Ramos (cell line): ENCODE measurements at regions not wholly inside any gene's neighbourhood (a gene's known extent, or its start where the extent isn't known, plus 50 kb on each side); places are given as distances from the start of the nearest gene placed in this dataset.

Experiments
- in situ Hi-C: fragments of 300-500 bp; cut with MboI; formaldehyde crosslinking; loops from one replicate; pipeline ENCODE4 v1.14.3; 2022; ENCODE audit warnings: low sequenced_read_pairs; ENCODE audit not compliant: unreplicated experiment

DNA sequence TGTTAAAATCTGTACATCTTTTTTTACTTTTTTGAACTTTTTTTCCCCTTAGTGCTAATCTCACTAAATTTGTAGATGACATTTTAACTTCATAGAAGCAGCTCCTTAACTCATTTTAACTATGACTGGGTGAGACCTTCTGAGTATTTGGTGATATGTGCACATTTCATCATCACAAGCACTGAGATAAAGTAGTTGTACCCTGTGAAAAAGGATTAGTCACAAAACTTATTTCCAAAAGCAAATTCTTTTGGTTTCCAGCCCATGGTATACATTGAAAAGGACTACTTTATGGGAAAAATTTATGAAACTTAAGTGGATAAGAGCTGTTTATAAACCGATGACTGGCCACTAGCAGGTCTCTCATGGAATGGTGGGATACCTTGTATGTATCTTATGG lies 581.5 kb downstream of the PLCL1 start:
- in situ Hi-C loops, result no loop called here

DNA sequence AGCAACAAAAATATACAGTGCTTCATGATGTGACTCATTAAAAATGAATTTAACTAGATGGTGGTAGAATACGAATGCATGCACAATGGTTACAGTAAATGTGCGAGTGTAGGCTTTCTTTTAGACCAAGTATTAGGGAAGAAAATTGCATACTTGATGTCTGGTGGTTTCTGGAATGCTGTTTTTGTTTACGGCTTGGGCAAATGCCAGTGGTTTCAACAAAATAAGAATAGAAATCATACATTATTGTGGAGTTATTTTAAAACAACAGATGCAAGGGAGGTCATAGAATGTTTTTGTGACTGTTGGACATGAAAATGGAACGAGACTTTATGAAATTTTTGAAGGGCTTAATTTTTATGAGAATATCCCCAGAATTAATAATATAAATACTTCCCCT lies 580.9 kb downstream of the PLCL1 start:
- in situ Hi-C loops, result no loop called here

DNA sequence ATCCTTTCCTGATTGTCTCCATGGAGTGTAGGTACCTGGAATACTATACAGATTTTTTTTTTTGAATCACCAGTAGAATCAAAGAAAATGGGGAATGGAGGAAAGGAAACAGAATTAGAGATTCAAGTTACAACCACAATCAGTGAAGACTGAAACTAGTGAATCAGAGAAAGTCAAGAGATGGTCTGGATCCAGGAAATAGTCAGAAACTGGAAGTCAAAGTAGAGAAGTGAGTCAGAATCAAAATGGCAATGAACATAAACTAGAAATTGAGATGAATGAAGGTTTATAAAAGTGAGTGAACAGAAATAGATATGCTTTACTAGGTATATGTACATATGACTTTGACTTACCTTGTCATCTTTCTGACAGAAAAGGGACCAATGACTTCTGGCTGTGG lies 579.0 kb downstream of the PLCL1 start:
- in situ Hi-C loops, result no loop called here

DNA sequence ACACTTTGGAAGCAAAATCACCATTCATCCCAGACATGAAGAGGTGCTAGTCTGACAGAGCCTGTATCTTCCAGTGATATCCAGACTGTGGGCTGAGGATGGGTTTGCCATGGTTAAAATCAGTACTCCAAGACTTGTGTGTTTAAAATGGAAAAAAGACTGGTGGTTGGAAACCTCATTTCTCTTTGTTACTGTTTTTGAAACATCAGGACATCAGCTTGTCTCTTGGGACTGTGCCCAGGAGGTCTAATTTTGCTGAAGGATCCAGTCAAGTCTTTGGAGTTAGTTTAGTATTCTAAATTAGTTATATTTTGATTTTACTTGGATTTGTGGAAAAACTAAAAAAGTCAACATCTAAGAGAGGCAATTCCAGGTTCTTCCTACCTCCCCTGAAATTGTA lies 578.4 kb downstream of the PLCL1 start:
- in situ Hi-C loops, result no loop called here

DNA sequence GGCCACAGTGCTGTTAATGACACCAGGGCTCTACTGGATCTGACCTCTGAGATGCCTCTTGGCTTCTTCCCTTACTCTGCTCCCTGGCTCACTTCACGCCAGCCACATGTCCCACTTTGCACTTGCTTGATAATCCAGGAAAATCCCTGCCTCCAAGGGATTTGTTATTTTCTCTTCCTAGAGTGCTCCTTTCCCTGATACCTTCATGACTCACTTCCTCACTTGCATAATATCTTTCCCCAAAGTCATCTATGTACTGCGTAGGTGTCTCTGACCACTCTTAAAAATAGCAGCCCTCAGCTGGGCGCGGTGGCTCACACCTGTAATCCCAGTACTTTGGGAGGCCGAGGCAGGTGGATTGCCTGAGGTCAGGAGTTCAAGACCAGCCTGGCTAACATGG lies 572.3 kb downstream of the PLCL1 start:
- in situ Hi-C loops, result no loop called here

DNA sequence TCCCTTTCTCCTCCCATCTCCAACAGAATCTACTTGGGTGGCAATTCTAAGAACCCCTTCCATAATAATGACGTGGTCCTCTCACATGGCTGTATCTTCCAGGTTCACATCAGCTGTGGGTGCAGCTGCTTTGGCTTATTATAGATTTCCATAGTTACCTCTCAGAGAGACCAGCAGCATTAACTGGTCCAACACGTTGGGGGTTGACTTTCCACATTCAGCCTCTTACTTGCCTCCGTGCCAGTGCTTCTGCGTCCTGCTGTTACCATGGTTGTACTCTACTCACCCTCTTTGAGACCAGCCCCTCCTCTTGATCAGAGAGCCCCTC lies 570.7 kb downstream of the PLCL1 start:
- in situ Hi-C loops, result no loop called here

DNA sequence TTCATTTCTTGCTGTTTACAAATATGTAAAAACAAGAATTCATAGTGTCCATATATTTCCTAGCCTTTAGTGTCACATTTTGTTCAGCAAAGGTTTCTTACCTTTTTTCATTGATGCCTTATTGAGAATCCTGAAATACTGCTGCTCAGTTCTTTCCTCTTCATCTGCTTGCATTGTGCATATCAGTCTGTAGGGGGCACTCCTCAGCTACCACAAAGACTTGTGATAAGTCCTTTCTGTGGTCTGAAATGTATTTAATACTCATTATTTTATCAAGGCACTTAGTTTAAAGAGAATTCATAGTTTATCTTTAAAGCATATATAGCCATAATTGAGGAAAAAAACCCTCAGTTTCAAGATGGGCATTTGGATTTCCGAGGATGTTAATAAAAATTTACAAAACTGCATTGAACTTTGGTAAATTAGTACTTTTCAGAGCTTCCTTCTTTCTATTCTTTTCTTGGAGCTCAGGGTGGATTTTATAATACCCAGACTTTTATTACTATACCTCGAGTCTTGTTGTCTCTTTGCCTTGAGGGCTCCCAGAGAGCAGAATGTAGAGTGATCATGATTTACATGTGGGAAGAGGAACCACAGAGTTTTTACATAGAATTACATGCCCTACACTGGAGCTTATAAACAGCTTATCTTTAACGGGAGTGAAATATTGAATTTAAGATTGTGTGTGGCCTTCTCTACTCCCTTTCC lies 570.1 kb downstream of the PLCL1 start:
- in situ Hi-C loops, result no loop called here

DNA sequence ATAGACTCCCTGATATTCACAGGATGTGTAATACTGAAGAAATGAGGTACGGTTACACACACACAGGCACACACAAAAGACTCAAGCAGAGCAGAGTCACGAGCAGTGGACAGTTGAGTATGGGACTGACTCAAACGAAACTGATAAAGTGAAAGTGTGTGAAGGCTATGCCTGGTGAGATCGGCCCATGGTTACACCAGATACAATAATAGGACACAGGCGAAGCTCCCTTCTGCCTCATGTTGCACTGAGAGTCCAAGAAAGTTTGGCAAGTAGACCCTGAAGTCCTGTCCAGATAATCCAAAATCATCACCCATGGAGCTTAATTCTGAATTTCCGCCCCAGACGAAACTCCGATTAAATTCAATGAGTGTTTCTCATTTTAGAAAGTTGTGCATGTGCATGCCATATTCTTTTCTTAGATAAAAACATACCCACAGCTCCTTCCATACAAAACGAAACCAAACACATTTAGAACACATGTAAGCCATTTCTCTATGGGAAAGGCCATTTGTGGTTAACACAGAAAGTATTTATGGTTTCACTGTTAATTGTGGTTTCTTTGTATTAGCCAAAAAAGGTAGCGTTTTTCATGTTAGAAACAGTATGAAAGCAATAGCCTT lies 567.6 kb downstream of the PLCL1 start:
- in situ Hi-C loops, result no loop called here

DNA sequence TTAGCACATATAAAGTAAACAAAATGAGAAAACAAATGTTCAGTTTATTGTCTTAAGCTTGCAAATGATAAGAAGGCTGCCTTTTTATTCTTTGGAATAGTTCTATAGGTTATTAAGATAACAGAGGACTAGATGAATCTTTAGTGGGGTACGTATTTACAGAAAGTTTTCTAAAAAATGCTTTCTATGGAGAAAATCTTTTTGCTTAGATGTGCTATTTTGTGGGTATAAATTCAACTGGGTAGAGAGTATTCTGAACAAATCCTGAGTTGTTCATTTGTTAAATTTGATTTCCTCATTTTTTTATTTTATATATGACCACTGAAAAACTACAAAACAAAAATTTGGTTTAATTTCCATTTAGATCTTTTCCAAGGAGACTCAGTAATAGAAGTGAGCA lies 566.9 kb downstream of the PLCL1 start:
- in situ Hi-C loops, result no loop called here

DNA sequence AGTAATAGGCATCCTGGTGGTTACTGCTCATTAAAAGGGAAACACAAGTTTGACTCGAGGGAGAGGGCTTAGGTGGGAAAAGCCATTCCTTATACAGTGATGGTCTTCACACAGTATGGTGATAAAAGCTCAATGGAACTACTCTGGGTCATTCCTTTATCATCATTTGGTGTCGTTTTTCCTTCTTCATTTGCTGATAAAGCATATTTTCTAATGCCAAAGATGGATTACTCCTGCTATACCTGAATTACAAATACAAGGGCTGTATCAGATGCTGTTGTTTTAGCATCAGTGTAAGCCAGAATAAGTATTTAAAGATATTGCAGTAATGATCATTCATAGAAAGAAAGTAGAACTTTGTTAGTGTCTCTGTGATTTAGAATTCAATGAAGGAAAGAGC lies 563.7 kb downstream of the PLCL1 start:
- in situ Hi-C loops, result no loop called here

DNA sequence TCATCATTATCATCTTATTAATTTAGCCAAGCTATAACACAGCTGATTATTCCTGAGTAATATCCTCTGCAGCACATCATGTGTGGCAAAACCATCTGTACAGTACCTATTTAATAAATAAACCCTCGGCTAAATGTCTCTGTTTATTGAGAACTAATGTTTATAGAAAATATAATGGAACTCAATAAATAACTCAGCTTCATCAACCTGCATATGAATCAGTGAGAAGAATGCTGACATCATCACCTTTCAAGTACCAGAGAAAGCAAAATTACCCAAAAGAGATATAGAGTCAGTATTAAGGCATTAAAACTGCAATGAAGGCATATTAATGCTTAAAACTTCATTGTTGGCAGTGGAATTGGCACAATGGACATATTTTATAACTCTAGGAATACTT lies 558.3 kb downstream of the PLCL1 start:
- in situ Hi-C loops, result no loop called here

DNA sequence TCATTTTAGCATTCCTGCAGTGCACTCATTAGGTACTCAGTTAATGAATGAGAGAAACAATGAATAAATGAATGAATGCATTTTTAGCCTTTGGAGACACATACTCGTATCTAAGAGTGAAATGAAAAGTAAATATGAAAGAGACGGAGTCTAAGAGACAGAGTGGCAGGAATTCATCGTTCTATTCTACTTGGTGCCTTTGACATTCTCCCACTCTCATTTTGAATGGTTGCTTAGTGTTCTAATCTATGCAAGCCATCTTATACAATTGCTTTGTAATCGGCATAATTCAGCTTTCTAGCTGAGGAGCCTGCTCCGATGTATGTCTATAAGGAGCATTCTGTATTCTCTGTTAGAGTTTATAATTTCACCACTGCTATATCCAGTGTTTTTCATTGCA lies 554.9 kb downstream of the PLCL1 start:
- in situ Hi-C loops, result no loop called here

DNA sequence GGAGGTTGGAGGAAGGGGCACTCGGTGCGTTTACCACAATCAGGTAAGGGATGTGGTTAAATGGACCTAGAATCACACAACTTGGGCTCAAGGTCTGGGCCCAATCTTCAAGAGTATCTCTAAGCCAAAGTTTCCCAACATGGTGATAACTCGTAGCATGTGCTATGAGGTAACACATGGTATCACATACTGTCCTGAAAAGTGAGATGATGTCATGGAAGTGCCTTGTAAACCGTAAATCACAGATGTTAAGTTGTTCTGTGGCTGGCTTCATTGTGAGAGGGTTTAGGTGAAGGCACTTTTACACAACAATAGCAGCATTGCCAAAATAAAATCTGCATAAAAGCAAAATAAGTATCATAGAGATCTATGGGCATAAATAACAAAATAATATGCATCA lies 551.8 kb downstream of the PLCL1 start:
- in situ Hi-C loops, result no loop called here

DNA sequence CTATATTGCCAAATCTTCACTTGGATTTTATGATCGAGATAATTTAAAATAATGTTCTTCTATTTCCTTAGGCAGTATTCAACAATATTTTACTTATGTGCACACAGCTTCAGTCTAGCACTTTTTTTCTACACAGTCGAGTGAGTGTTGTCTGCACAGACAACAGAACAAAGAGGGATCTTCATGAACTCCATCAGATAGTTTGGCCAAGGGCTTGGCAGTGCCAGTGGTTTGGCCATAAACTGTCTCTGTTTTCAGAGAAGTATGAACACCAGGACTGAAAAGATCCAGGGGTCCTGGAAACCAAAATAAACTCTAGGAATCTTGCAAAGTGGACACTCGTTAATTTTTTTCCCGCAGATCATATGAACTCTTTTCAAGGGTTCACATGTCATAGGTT lies 547.3 kb downstream of the PLCL1 start:
- in situ Hi-C loops, result no loop called here

DNA sequence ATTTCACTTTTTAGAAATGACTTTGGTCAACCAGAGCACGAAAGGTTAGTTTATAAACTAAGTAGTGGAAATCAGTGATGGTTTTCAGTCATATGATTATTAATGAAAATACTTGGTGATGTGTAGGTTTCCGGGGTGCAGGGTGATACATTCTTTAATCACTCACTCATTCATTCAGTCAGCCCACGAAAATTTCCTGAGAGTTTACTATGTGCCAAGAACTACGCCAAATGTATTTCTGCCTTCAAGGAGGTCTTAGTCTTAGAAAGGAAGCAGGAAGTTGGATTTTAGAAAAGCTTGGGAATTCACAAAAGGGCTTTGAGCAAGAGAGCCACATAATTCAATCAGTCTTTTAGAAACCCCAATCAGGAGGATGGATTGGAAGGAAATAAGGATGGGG lies 543.6 kb downstream of the PLCL1 start:
- in situ Hi-C loops, result no loop called here

DNA sequence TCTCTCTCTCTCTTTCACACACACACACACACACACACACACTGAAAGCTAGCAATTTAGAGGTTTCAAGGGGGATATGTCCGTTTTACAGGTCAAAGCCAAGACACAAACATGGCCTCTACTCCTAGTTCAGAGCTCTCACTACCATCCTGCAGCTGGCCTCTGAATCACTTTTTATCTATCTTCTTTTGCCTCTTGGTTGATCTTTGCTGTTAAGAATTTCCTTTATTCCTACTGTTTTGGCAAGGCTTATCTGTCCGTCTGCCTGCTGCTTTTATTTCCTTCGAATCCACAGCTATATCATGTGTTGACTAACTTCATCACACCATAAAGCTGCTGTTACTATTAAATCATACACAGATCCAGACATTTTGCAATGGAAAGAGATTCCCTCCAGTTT lies 543.0 kb downstream of the PLCL1 start:
- in situ Hi-C loops, result no loop called here

DNA sequence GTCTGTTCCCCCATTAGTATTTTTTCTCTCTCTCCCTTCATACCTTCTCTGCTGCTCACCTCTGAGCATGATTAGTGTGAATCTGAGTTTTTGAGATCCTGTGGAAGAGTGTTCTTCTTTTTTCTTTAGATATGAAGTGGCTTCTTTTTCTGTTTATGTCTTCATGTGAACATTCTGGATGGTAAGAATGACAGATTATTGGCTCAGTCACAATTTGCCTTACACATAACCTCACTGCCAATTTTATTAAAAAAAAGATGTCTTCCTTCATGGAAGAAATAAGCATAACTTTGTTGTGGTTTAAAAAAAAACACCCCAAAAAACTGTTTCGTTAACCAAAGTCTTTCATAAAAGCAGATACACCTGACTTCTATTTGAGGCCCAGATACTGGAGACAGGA lies 539.1 kb downstream of the PLCL1 start:
- in situ Hi-C loops, result no loop called here

DNA sequence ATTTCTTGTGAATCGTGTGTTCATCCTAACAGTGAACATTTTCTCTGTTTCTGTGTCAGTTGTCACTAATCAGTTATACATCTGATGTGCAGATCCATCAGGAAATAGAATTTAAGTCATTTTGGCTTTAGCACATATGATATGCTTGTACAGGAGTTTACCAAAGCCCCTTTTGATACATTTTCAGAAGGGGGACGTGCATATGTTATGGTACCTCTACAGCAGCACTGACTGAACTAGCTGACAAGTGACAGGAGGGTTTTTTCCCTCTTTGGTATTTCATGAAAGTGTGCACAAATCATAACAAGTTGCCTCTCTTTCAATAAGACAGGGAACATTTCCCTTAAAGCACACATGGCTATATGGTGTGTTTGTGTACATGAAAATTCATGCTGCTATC lies 536.5 kb downstream of the PLCL1 start:
- in situ Hi-C loops, result no loop called here

DNA sequence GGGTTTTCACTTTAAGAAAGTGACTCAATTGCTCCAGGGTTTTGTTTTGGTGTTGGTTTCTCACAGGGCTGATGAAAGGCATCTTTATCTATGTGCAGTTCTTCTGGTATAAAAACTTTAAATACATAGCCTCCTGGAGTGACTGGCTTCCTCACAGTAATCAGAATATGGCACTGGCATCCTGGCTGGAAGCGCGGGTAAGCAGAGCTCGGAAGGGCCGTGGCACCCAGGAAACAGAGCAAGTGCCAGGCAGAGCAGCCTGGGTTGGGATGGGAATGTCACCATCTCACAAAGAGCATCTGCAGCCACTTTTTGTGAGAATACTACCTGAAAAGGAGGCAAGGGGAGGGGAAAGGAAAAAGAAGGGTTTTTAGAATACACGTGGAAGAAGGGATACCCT lies 534.7 kb downstream of the PLCL1 start:
- in situ Hi-C loops, result no loop called here

DNA sequence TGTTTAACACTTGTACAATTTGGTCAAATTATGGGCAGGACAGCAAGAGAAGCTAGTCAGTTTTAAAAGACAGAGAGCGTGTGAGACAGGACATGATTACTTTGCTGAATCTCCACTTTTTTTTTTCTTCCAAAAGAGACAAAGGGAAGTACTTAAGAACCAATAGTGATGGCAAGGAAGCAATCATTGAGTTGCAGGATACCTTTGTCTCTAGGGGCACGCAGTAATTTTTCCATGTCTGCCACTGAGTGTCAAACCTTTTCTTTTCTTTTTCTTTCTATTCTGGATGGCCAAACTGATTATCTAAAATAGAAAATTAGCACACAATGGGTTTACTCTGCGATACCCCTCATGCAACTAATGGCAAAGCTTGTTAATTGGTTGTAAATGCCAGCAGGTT lies 533.0 kb downstream of the PLCL1 start:
- in situ Hi-C loops, result no loop called here

DNA sequence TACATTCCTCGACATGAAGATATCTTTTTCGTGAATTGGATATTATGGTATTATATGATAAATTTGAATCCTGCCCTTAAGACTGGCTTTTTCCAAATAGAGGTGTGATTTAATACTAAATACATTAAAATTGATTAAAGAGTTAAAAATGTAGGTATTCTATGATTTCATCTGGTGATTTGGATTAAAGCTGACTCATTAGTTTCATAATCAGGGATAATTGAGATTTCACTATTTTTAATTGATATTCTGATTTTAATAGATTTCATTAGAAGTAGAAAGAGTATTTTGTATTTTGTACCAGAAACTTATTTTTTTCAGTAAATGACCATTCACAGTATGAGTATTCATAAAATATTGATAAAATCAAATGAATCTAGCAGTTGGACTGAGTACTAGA lies 524.1 kb downstream of the PLCL1 start:
- in situ Hi-C loops, result no loop called here

DNA sequence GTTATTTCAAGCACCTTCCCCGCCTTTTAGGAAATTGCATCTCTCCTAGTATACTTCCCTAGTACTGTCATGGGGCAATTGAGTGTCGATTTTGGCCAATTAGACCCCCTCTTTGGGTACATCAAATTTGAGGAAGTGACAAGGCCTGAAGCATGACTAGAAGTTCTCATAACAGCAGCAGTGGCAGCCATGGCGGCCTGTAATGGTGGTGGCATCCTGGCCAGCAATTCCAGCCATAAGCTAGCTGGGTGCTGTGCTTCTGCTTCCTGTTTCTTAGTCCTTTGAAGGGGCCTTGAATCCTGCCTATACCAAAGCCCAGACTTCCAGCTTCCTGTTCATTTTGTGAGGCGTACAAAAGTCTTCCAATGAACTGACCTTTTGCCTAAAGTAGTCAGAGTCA lies 523.1 kb downstream of the PLCL1 start:
- in situ Hi-C loops, result no loop called here

DNA sequence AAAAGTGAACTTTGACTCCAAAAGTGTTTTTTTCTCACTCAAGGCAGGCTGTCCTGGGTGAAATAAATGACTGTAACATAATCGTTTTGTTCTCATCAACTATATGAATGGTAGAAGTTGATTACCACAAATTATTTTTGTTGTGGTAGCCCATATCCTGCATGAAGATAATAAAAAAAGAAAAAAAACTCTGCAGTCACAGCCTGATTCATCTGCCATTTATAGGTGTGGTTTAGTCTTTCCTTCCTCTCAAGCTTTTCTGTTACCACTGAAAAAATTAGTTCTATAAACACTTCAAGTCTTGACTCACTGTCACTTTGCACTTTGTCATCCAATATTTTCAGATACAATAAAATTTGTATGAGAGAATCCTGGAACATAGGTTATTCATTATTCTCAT lies 522.0 kb downstream of the PLCL1 start:
- in situ Hi-C loops, result no loop called here
